ENCODE measurements at regions not wholly inside any gene's neighbourhood (a gene's known extent, or its start where the extent isn't known, plus 50 kb on each side); places are given as distances from the start of the nearest gene placed in this dataset.

GRCh38 chr5:29161399-29162291 is 2031.8 kb upstream of the CDH6 start:
- H3K4me3 ChIP-seq (ENCODE audit: low read depth in 2 of 2, low read length in 1 of 2): no peak overlapping the region
- H3K9me3 ChIP-seq: no peaks in the 10 kb centered on the region
- no peak overlapping the region for H3K27ac ChIP-seq (ENCODE audit: low read depth in 2 of 2, low read length in 1 of 2)
- no peaks in the 10 kb centered on the region for H3K36me3 ChIP-seq (replicated peaks in 1 of 2; ENCODE audit: control insufficient read depth in 1 of 2, insufficient read depth in 2 of 2, low read length in 1 of 2)
- H3K79me2 ChIP-seq (ENCODE audit: insufficient read depth): no peaks in the 10 kb centered on the region
- H3K27me3 ChIP-seq (ENCODE audit: insufficient read depth): no peaks in the 10 kb centered on the region
- H4K20me1 ChIP-seq (ENCODE audit: insufficient read depth): no peaks in the 10 kb centered on the region
- no peak for TF ChIP-seq MAX (IDR thresholded peaks at IDR 0.05; ENCODE audit: low read depth)
- TF ChIP-seq FOXM1 (IDR thresholded peaks at IDR 0.05; ENCODE audit: low read depth): no peak
- TF ChIP-seq FOSL2 (IDR thresholded peaks at IDR 0.05; ENCODE audit: borderline replicate concordance, low read depth): no peak
- TF ChIP-seq SMC3 (IDR thresholded peaks at IDR 0.05; ENCODE audit: low read depth, low read length): no peak
- no peak for TF ChIP-seq EP300 (IDR thresholded peaks at IDR 0.05; ENCODE audit: borderline replicate concordance in 1 of 2, low read depth in 1 of 2, low read length in 1 of 2)
- TF ChIP-seq MXI1 (IDR thresholded peaks at IDR 0.05; ENCODE audit: low read depth, low read length): no peak
- TF ChIP-seq REST (IDR thresholded peaks at IDR 0.05; ENCODE audit: low read depth, low read length): no peak
- TF ChIP-seq SIN3A (IDR thresholded peaks at IDR 0.05; ENCODE audit: borderline replicate concordance, low read depth, low read length): no peak
- no peak for TF ChIP-seq RAD21 (IDR thresholded peaks at IDR 0.05; ENCODE audit: low read length)
- no peak for TF ChIP-seq RFX5 (IDR thresholded peaks at IDR 0.05; ENCODE audit: low read length)
- no peak for TF ChIP-seq TAF1 (IDR thresholded peaks at IDR 0.05; ENCODE audit: borderline replicate concordance, low read depth, low read length)
- TF ChIP-seq EZH2phosphoT487 (IDR thresholded peaks at IDR 0.05; ENCODE audit: borderline replicate concordance, low read depth): no peak
- TF ChIP-seq POLR2AphosphoS5 (IDR thresholded peaks at IDR 0.05; ENCODE audit: low read depth, low read length): no peak
- TF ChIP-seq GATA2 (CRISPR knock-in tag; IDR thresholded peaks at IDR 0.05): no peak
- TF ChIP-seq ZBTB33 (IDR thresholded peaks at IDR 0.05; ENCODE audit: borderline replicate concordance, low read depth): no peak
- TF ChIP-seq GABPA (IDR thresholded peaks at IDR 0.05; ENCODE audit: low read depth): no peak
- no peaks in the 10 kb centered on the region for H3F3A ChIP-seq (replicated peaks; ENCODE audit: insufficient read depth)
- CTCF ChIA-PET: interaction anchor here (1.0 kb wide), 1 partner anchor 536 kb away, joined by 3 read pairs; no protein-coding TSS in a partner anchor
- no peak overlapping the region for H2AFZ ChIP-seq (ENCODE audit: low read depth)
- POLR2A ChIA-PET: no interaction called here
- WGBS (ENCODE audit: low lambda C conversion rate): 0% methylated on average over 1 of the region's 1 CpG
- no peaks in the 10 kb centered on the region for H3K9me2 ChIP-seq
- no peak overlapping the region for H3K9ac ChIP-seq
- DNase-seq: no peak
- H3K4me2 ChIP-seq: no peak overlapping the region
- H3K4me1 ChIP-seq (ENCODE audit: control insufficient read depth in 1 of 2, insufficient read depth in 2 of 2, low read depth in 1 of 2, low read length in 1 of 2): no peaks in the 10 kb centered on the region

Data from SK-N-SH (cell line).